ENCODE measurements at regions not wholly inside any gene's neighbourhood (a gene's known extent, or its start where the extent isn't known, plus 50 kb on each side); places are given as distances from the start of the nearest gene placed in this dataset.

GRCh38 chr3:160047876-160048275 is 59.2 kb downstream of the IL12A start:
- ChIA-PET CTCF (ENCODE audit: low intra/inter-chr PET ratio, low total read pairs) (no interaction called here), POLR2A (no interaction called here)
- no TSS peak for BruUV-seq (replicated peaks)
- Histone ChIP-seq H3K27ac (ENCODE audit: extremely low read length, insufficient read depth, low read length) (no peak overlapping the region), H3K36me3 (replicated peaks in 1 of 2; ENCODE audit: control insufficient read depth in 1 of 2, insufficient read depth in 2 of 2, low read length in 2 of 2) (no peaks in the 10 kb centered on the region), H2AFZ (ENCODE audit: low read length) (no peak overlapping the region), H3K4me2 (ENCODE audit: low read depth, low read length) (no peak overlapping the region), H3K9ac (ENCODE audit: insufficient read depth, low read depth, low read length) (no peak overlapping the region), H3K4me1 (ENCODE audit: insufficient read depth, low read length) (peaks cover 26% of the 10 kb centered on the region), H3K4me3 (replicated peaks in 1 of 3; ENCODE audit: insufficient read depth in 1 of 3, low read depth in 2 of 3, low read length in 3 of 3) (no peak overlapping the region), H3K27me3 (ENCODE audit: control insufficient read depth in 1 of 2, insufficient read depth in 2 of 2, low read length in 2 of 2) (no peaks in the 10 kb centered on the region), H4K20me1 (ENCODE audit: insufficient read depth, low read length) (no peaks in the 10 kb centered on the region), H3K79me2 (ENCODE audit: insufficient read depth, low read length) (no peaks in the 10 kb centered on the region), H3K9me3 (ENCODE audit: low read length) (no peaks in the 10 kb centered on the region)
- FAIRE-seq (no peak), DNase-seq (ENCODE audit: low spot score) (no peak), ATAC-seq (no peak)
- in situ Hi-C loops (cut with HindIII; ENCODE audit: extremely low pct_ligation_motif_present, low pct_unique_long_range_greater_than_20kb) (loop anchor here (25.0 kb wide), 1 partner anchor 364 kb away; no protein-coding TSS in a partner anchor), intact Hi-C loops (cut with micrococcal nuclease; ENCODE audit: unreplicated experiment) (loop anchor here (5.0 kb wide), 1 partner anchor 84 kb away; no protein-coding TSS in a partner anchor)
- 25% methylated on average over 5 of the region's 5 CpGs for WGBS (ENCODE audit: low lambda C conversion rate)
- no peak for TF ChIP-seq SNAI1 (CRISPR knock-in tag; IDR thresholded peaks at IDR 0.05; ENCODE audit: borderline replicate concordance)
- no peak for TF ChIP-seq ARID3A (IDR thresholded peaks at IDR 0.05; ENCODE audit: low read depth, low read length)
- TF ChIP-seq RFXANK (CRISPR knock-in tag; IDR thresholded peaks at IDR 0.05) = no peak
- TF ChIP-seq ZFX (CRISPR knock-in tag; IDR thresholded peaks at IDR 0.05; ENCODE audit: low read depth) = no peak
- TF ChIP-seq FOXM1 (CRISPR knock-in tag; IDR thresholded peaks at IDR 0.05) = no peak
- TF ChIP-seq ETV6 (CRISPR knock-in tag; conservative IDR thresholded peaks at IDR 0.05) = no peak
- TF ChIP-seq BHLHE40 (IDR thresholded peaks at IDR 0.05; ENCODE audit: low read length) = no peak
- no peak for TF ChIP-seq MIER3 (CRISPR knock-in tag; IDR thresholded peaks at IDR 0.05; ENCODE audit: borderline replicate concordance)
- no peak for TF ChIP-seq SMC3 (IDR thresholded peaks at IDR 0.05; ENCODE audit: low read length)
- TF ChIP-seq SMARCC2 (IDR thresholded peaks at IDR 0.05) = no peak
- TF ChIP-seq ZNF230 (CRISPR knock-in tag; IDR thresholded peaks at IDR 0.05) = no peak
- TF ChIP-seq ZUFSP (CRISPR knock-in tag; IDR thresholded peaks at IDR 0.05; ENCODE audit: borderline replicate concordance) = no peak
- TF ChIP-seq ZSCAN21 (CRISPR knock-in tag; IDR thresholded peaks at IDR 0.05; ENCODE audit: borderline replicate concordance) = no peak
- no peak for TF ChIP-seq CC2D1A (CRISPR knock-in tag; IDR thresholded peaks at IDR 0.05)
- no peak for TF ChIP-seq MZF1 (CRISPR knock-in tag; IDR thresholded peaks at IDR 0.05; ENCODE audit: borderline replicate concordance)
- no peak for TF ChIP-seq ZNF770 (CRISPR knock-in tag; IDR thresholded peaks at IDR 0.05)
- TF ChIP-seq ZKSCAN1 (IDR thresholded peaks at IDR 0.05; ENCODE audit: low read length) = no peak
